Endothelial cell (in vitro differentiated cells): ENCODE measurements at regions not wholly inside any gene's neighbourhood (a gene's known extent, or its start where the extent isn't known, plus 50 kb on each side); places are given as distances from the start of the nearest gene placed in this dataset.

Experiments
- DNase-seq: peaks from one replicate; pipeline ENCODE4 v3.0.0; 2021; ENCODE audit warnings: low spot score
- H3K27ac Mint-ChIP-seq: one replicate; pipeline ENCODE4 v1.8.0; 2021; ENCODE audit warnings: mixed read lengths, inconsistent platforms; ENCODE audit not compliant: unreplicated experiment
- H3K27me3 Mint-ChIP-seq: one replicate; pipeline ENCODE4 v1.8.0; 2021; ENCODE audit warnings: mild to moderate bottlenecking, moderate library complexity, mixed read lengths, inconsistent platforms; ENCODE audit not compliant: unreplicated experiment
- H3K36me3 Mint-ChIP-seq: one replicate; pipeline ENCODE4 v1.8.0; 2021; ENCODE audit warnings: mild to moderate bottlenecking, low read depth, mixed read lengths, inconsistent platforms; ENCODE audit not compliant: unreplicated experiment
- H3K4me1 Mint-ChIP-seq: one replicate; pipeline ENCODE4 v1.8.0; 2021; ENCODE audit warnings: mild to moderate bottlenecking, mixed read lengths, inconsistent platforms; ENCODE audit not compliant: unreplicated experiment
- H3K4me3 Mint-ChIP-seq: one replicate; pipeline ENCODE4 v1.8.0; 2021; ENCODE audit warnings: mild to moderate bottlenecking, mixed read lengths, inconsistent platforms; ENCODE audit not compliant: unreplicated experiment
- H3K9me3 Mint-ChIP-seq: one replicate; pipeline ENCODE4 v1.8.0; 2021; ENCODE audit warnings: mixed read lengths, inconsistent platforms; ENCODE audit not compliant: unreplicated experiment
- CTCF ChIP-seq: fragments of 200-600 bp; sonication (generic); IDR thresholded peaks from one replicate; pipeline ENCODE4 v1.5.0; 2021; ENCODE audit warnings: antibody characterized with exemption; ENCODE audit not compliant: unreplicated experiment

GRCh38 chr2:194915485-194915884 lies 741.5 kb upstream of the SLC39A10 start:
- no peaks in the 10 kb centered on the region for H3K27me3 Mint-ChIP-seq
- H3K4me3 Mint-ChIP-seq: no peak overlapping the region
- no peak for DNase-seq
- no peaks in the 10 kb centered on the region for H3K9me3 Mint-ChIP-seq
- H3K27ac Mint-ChIP-seq: no peak overlapping the region
- H3K4me1 Mint-ChIP-seq: no peaks in the 10 kb centered on the region
- no peaks in the 10 kb centered on the region for H3K36me3 Mint-ChIP-seq
- TF ChIP-seq CTCF: no peak

DNA sequence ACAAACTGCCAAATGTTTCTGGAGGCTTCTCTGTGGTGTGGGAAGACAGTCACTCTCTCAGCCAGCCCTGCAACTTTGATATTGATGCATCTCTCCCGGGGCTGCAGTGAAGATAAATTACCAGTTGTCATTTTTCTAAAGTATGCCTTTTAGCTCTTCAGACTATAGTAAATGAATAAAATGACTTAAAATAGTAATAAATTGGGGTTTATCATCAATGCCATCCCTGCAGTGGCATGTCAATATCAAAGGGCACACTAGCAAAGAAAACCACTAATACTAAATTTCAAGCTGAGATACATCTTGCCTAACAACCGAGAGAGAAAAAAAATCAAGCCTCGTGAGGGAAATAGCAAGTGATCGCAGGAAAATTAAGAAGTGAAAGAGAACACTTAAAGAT lies 749.5 kb upstream of the SLC39A10 start:
- no peaks in the 10 kb centered on the region for H3K36me3 Mint-ChIP-seq
- H3K9me3 Mint-ChIP-seq: no peaks in the 10 kb centered on the region

GRCh38 chr2:194896871-194897270 lies 760.2 kb upstream of the SLC39A10 start:
- Mint-ChIP-seq H3K9me3 (no peaks in the 10 kb centered on the region), H3K27ac (no peak overlapping the region), H3K27me3 (no peaks in the 10 kb centered on the region), H3K4me1 (no peaks in the 10 kb centered on the region), H3K4me3 (no peak overlapping the region), H3K36me3 (no peaks in the 10 kb centered on the region)
- no peak for DNase-seq
- no peak for TF ChIP-seq CTCF

More for the DNA sequence above, 749.5 kb upstream of the SLC39A10 start:
- Mint-ChIP-seq H3K27me3 (peaks cover 2% of the 10 kb centered on the region), H3K4me1 (no peaks in the 10 kb centered on the region), H3K4me3 (no peak overlapping the region), H3K27ac (no peak overlapping the region)
- TF ChIP-seq CTCF: no peak
- no peak for DNase-seq

DNA sequence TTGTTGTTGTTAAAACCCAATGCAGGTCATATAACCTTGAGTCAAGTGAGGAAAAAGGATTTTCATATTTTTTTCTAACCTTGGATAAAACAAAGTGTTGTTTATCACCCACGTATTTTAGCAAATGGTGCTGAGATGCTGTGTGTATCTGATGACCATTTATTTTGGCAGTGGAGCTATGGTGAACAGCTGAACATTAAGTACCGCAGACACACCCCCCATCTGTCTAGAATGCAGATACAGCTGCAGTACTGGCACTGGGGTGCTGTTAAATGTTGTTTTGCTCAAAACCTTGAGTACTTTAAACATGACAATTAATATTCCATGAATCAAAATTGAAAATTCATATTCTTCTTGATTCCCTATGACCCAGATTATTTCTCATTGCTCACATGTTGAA lies 773.3 kb upstream of the SLC39A10 start:
- no peaks in the 10 kb centered on the region for H3K27me3 Mint-ChIP-seq
- no peak for DNase-seq
- no peaks in the 10 kb centered on the region for H3K9me3 Mint-ChIP-seq
- TF ChIP-seq CTCF: no peak
- no peak overlapping the region for H3K4me3 Mint-ChIP-seq
- H3K4me1 Mint-ChIP-seq: no peaks in the 10 kb centered on the region
- H3K27ac Mint-ChIP-seq: no peak overlapping the region
- no peaks in the 10 kb centered on the region for H3K36me3 Mint-ChIP-seq

GRCh38 chr2:194870974-194871535 lies 786.0 kb upstream of the SLC39A10 start:
- no peaks in the 10 kb centered on the region for H3K36me3 Mint-ChIP-seq
- H3K27ac Mint-ChIP-seq: no peak overlapping the region
- no peaks in the 10 kb centered on the region for H3K9me3 Mint-ChIP-seq
- TF ChIP-seq CTCF: no peak
- DNase-seq: no peak
- no peaks in the 10 kb centered on the region for H3K27me3 Mint-ChIP-seq
- H3K4me1 Mint-ChIP-seq: no peaks in the 10 kb centered on the region
- H3K4me3 Mint-ChIP-seq: no peak overlapping the region
